ENCODE measurements at regions not wholly inside any gene's neighbourhood (a gene's known extent, or its start where the extent isn't known, plus 50 kb on each side); places are given as distances from the start of the nearest gene placed in this dataset.

DNA sequence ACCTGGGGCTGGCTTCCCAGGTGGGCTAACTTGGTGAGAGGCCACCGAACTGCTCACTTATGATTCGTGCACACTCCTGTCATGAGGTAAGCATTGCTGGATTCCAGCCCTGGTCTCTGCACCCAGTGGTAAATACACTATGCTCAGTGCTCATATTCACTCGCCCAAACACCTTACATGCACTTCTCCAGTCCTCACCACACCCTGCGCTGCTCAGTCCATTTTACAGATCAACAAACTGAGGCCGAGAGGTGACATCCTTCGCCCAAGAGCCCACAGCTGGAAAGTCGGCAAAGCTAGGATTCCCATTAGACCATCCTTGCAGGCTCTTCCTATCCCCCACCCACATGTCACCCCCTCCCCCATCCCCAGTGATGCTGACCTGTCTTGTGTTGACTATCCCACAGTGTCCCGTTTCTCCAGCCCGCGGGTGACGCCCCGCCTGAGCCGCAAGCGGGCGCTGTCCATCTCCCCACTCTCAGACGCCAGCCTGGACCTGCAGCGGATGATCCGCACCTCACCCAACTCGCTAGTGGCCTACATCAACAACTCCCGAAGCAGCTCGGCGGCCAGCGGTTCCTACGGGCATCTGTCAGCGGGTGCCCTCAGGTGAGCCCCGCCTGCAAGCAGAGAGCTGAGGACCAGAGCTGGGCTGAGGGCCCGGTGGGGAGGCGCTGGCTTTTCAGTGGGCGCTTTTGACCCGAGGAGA lies 232.8 kb downstream of the GLI2 start:
- Mint-ChIP-seq H3K4me1 (no peaks in the 10 kb centered on the region), H3K27ac (no peak overlapping the region), H3K27me3 (no peaks in the 10 kb centered on the region), H3K36me3 (ENCODE audit: low read depth) (no peaks in the 10 kb centered on the region), H3K4me3 (no peak overlapping the region), H3K9me3 (no peaks in the 10 kb centered on the region)
- ChIA-PET POLR2A (no interaction called here), CTCF (no interaction called here)
- DNase-seq, result no peak

DNA sequence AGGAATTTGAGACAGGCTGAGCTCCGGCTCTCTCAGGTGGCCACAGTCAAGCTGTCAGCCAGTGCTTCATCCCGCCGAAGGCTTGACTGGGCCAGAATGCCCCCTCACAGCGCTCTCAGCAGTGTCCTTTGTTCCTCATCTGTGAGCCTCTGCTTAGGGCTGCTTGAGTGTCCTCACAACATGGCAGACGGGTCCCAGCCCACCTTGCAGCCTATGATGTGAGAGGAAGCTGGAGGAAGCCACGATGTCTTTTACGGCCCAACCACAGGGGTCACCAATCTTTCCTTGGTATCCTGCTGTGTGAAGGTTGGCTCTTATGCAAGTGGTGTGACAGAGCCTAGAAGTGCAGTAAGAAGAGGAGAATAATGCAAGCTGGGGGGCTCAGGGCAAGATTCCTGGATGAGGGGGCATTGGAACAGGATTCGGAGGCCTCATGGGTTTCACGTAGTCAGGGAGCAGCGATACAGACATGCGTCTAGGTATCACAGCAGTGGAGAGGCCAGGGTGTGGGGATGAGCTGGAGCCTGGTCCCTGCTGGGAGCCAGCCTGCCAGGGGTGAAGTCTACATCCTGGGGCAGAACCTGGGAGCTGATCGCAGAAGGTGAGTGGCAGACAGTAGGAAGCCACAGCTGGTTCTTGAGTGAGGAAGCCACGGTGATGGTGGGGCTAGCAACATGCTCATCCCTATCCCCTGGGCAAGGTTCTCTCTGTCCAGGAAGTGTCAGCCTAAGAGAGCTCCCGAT lies 234.1 kb downstream of the GLI2 start:
- no peak for DNase-seq
- Mint-ChIP-seq H3K27ac (no peak overlapping the region), H3K9me3 (no peaks in the 10 kb centered on the region), H3K4me1 (no peaks in the 10 kb centered on the region), H3K36me3 (ENCODE audit: low read depth) (no peaks in the 10 kb centered on the region), H3K27me3 (no peaks in the 10 kb centered on the region), H3K4me3 (no peak overlapping the region)
- POLR2A ChIA-PET, result no interaction called here
- CTCF ChIA-PET, result no interaction called here

DNA sequence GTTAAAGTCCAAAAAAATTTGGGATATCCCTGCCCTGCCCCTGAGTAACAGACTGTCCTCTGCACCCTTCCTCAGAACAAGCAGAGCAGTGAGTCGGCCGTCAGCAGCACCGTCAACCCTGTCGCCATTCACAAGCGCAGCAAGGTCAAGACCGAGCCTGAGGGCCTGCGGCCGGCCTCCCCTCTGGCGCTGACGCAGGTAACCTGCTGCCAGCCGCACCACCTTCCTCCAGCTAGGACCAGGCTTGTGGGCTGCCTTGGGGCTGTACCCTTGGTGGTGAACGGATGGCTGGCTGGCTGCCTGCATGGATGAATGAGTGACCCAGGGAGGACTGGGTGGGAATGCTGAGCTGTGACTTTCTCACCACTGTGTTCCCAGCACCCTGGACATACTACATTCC lies 236.2 kb downstream of the GLI2 start:
- Mint-ChIP-seq H3K36me3 (ENCODE audit: low read depth) (no peaks in the 10 kb centered on the region), H3K27me3 (no peaks in the 10 kb centered on the region), H3K9me3 (no peaks in the 10 kb centered on the region), H3K4me3 (no peak overlapping the region), H3K4me1 (no peaks in the 10 kb centered on the region), H3K27ac (no peak overlapping the region)
- CTCF ChIA-PET, result no interaction called here
- DNase-seq, result no peak
- POLR2A ChIA-PET, result no interaction called here

DNA sequence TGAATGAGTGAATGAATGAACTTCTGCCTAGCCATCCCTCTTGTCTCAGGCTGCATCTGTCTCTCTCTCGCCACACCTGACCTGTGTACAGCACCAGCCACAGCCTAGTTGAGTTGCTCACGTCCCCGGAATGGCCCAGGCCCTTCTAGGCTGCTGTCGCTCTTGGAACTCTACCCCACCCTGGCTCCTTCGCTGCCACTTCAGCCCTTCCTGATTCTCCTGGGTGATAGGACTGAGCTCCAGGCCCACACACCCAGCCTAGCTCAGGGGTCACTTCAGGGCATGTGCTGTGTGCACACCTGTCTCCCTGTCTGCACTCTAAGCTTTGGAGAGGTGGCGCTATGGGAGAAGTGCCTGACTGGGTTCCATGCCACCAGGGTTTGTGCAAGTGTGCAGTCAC lies 236.6 kb downstream of the GLI2 start:
- Mint-ChIP-seq H3K4me1 (no peaks in the 10 kb centered on the region), H3K4me3 (no peak overlapping the region), H3K9me3 (no peaks in the 10 kb centered on the region), H3K27me3 (no peaks in the 10 kb centered on the region), H3K27ac (no peak overlapping the region), H3K36me3 (ENCODE audit: low read depth) (no peaks in the 10 kb centered on the region)
- ChIA-PET POLR2A (no interaction called here), CTCF (no interaction called here)
- no peak for DNase-seq

DNA sequence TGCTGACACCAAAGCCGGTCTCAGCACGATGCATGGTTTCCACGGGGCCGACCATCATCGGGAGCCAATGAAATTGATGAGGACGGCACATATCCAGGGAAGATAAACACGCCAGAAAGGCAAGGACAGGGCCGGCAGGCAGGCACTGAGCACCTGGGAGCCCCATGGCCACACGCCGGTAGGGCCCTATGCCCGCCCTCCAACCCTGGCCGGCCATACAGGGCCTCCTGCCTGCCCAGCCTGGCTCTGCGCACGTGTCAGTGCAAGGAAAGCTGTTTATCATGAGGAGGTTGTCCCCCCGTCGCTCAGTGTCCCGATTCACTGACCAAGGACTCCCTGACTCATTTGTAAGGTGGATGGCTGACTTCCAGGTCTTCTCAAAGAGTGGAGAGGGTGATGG lies 237.5 kb downstream of the GLI2 start:
- H3K27me3 Mint-ChIP-seq, result no peaks in the 10 kb centered on the region
- no peak overlapping the region for H3K27ac Mint-ChIP-seq
- no peak for DNase-seq
- H3K36me3 Mint-ChIP-seq (ENCODE audit: low read depth), result no peaks in the 10 kb centered on the region
- no peaks in the 10 kb centered on the region for H3K9me3 Mint-ChIP-seq
- no peaks in the 10 kb centered on the region for H3K4me1 Mint-ChIP-seq
- H3K4me3 Mint-ChIP-seq, result no peak overlapping the region
- POLR2A ChIA-PET, result no interaction called here
- CTCF ChIA-PET, result no interaction called here

DNA sequence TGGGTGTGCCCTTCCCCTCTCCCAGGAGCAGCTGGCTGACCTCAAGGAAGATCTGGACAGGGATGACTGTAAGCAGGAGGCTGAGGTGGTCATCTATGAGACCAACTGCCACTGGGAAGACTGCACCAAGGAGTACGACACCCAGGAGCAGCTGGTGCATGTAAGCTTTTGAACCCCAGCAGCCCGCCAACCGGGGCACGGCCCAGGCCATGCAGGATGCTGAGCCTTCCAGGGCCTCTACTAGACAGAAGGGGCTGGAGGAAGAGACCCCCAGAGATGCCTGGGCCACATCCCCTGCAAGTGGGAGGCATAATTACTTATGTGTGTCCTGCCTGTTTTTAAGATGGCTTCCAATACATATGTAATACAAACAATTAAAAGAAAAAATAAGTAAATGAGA lies 239.3 kb downstream of the GLI2 start:
- Mint-ChIP-seq H3K4me1 (no peaks in the 10 kb centered on the region), H3K9me3 (no peaks in the 10 kb centered on the region), H3K27me3 (no peaks in the 10 kb centered on the region), H3K4me3 (no peak overlapping the region), H3K27ac (no peak overlapping the region), H3K36me3 (ENCODE audit: low read depth) (no peaks in the 10 kb centered on the region)
- DNase-seq, result no peak
- ChIA-PET POLR2A (no interaction called here), CTCF (no interaction called here)

DNA sequence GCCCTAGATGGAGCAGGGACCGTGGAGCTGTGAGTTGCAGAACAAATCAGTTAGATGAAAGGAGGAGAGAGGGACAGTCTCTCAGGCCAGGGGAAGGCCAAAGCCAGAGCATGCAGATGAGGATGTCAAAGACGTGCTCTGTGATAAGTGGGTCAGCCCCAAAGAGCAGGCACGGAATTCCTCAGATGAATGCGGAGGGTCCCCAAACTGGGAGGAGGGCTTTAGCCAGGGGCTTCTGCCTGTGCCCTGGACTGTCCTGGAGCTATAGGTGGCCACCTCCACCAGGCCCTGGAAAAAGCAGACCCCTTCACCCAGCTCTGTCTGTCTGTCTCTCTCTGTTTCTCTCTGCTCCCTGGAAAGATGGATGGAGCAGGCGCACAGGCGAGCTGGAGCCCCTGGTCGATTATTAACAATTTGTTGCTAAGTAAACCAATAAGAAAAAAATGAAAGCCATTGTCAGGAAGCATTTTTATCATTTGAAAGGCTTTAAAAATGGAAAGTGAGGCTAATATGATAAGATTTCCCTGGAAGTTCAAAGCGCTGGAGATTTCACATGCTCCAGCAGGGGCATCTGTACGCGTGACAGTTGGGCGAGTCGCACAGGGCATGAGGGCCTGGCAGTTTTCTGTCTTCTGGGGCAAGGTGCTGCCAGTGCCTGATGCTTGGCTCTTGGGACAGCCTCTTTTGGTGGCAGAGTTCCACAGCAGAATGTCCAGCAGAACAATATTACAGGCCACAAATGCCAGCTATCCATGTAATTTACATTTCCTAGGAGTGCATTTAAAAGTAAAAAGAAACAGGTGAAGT lies 241.0 kb downstream of the GLI2 start:
- no peaks in the 10 kb centered on the region for H3K4me1 Mint-ChIP-seq
- ChIA-PET CTCF (no interaction called here), POLR2A (no interaction called here)
- no peaks in the 10 kb centered on the region for H3K36me3 Mint-ChIP-seq (ENCODE audit: low read depth)
- H3K9me3 Mint-ChIP-seq, result no peaks in the 10 kb centered on the region
- H3K27me3 Mint-ChIP-seq, result no peaks in the 10 kb centered on the region
- no peak overlapping the region for H3K4me3 Mint-ChIP-seq
- no peak for DNase-seq
- H3K27ac Mint-ChIP-seq, result no peak overlapping the region

DNA sequence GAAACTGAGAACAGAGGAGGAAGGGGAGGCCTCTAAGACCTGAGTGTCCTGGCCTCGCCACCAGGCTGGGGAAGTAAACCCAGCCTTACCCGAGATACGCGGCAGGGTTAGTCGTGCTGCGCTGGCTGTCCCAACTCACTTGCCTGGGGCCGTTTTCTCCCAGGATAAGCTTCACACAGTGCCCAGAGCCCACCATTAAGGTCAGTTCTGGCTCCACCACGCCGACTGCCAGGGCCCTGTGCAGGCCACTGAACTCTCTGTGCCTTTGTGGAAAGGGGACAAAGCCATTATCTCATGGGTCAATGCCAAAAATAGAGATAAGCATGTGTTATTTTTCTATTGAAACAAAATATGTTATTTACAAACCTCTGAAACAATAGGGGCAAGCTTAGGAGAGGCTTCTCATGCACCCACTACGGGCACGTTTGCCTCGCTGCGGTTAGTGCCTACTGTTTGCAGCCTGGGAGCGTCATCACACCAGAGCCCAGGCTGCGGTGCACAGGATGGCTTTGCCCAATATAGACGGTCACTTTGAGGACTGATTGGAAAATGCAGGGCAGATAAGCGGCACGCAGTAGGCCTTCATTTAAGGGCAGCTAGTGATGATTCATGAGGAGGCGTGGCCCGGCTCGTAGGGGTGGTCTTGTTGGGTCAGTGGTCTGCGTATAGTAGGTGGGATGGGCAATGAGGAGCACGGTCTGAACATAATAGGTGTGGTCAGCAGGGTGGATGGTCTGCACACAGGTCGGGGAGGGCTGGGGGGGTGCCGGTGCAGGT lies 242.1 kb downstream of the GLI2 start:
- H3K27me3 Mint-ChIP-seq, result no peaks in the 10 kb centered on the region
- CTCF ChIA-PET, result no interaction called here

DNA sequence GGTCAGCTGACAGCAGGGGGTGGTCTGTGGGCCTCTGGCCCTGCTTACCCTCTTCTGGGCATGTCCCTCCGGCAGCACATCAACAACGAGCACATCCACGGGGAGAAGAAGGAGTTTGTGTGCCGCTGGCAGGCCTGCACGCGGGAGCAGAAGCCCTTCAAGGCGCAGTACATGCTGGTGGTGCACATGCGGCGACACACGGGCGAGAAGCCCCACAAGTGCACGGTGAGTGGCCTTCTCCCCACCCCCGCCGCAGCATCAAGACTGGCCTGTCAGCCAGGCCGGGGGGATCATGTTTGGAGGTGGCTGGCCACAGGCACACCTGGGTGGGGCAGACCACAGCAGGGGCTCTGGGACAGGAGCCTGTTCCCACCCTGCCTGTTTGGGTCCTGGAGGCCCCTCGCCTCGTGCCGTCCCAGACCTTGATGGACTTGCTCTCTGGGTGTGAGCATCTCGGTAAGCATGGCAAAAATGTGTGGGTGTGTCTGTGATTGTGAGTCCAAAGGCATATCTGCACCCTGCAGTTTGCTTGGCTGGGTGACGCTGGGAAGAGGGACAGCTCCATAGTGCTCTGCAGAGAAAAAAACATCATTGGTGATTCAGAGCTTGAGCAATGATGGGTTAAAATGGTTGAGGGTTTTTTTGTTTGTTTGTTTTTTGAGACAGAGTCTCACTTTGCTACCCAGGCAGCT lies 242.8 kb downstream of the GLI2 start:
- Mint-ChIP-seq H3K4me3 (no peak overlapping the region), H3K27ac (no peak overlapping the region), H3K4me1 (no peaks in the 10 kb centered on the region), H3K9me3 (no peaks in the 10 kb centered on the region), H3K36me3 (ENCODE audit: low read depth) (no peaks in the 10 kb centered on the region), H3K27me3 (no peaks in the 10 kb centered on the region)
- ChIA-PET POLR2A (no interaction called here), CTCF (no interaction called here)
- DNase-seq, result no peak

More for the DNA sequence above, 242.1 kb downstream of the GLI2 start:
- POLR2A ChIA-PET, result no interaction called here
- no peak overlapping the region for H3K27ac Mint-ChIP-seq
- no peaks in the 10 kb centered on the region for H3K4me1 Mint-ChIP-seq
- H3K36me3 Mint-ChIP-seq (ENCODE audit: low read depth), result no peaks in the 10 kb centered on the region
- no peak overlapping the region for H3K4me3 Mint-ChIP-seq
- no peak for DNase-seq
- no peaks in the 10 kb centered on the region for H3K9me3 Mint-ChIP-seq

DNA sequence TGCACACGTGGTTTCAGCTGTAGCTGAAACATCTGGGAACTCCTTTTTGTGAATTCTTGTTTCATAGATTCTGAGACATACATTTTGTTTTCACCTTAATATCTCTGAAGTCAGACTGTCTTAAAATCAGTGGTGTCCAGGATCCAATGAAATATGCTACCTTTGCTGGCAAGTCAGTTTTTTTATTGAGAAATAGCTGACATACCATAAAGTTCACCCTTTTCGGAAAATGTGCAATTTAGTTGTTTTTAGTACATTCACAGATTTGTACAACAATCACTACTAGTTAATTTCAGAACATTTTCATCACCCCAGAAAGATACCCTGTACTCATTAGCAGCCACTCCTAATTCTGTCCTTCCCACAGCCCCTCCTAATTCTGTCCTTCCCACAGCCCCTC lies 243.7 kb downstream of the GLI2 start:
- H3K9me3 Mint-ChIP-seq, result no peaks in the 10 kb centered on the region
- no peaks in the 10 kb centered on the region for H3K4me1 Mint-ChIP-seq
- no peak for DNase-seq
- H3K36me3 Mint-ChIP-seq (ENCODE audit: low read depth), result no peaks in the 10 kb centered on the region
- H3K4me3 Mint-ChIP-seq, result no peak overlapping the region
- POLR2A ChIA-PET, result no interaction called here
- no peaks in the 10 kb centered on the region for H3K27me3 Mint-ChIP-seq
- CTCF ChIA-PET, result no interaction called here
- no peak overlapping the region for H3K27ac Mint-ChIP-seq

DNA sequence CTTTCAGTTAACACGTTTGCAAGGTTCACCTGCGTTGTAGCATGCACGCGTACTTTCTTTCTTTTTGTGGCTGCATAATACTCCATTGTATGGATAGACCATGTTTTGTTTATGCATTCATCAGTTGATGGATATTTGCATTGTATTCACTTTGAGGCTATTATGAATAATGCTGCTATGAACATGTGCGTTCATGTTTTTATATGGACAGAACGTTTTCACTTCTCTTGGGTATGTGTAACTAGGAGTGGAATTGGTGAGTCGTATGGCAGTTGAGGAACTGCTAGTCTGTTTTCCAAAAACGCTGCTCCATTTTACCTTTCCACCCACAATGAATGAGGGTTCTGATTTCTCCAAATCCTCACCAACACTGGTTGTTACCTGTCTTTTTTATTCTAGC lies 244.3 kb downstream of the GLI2 start:
- POLR2A ChIA-PET, result no interaction called here

DNA sequence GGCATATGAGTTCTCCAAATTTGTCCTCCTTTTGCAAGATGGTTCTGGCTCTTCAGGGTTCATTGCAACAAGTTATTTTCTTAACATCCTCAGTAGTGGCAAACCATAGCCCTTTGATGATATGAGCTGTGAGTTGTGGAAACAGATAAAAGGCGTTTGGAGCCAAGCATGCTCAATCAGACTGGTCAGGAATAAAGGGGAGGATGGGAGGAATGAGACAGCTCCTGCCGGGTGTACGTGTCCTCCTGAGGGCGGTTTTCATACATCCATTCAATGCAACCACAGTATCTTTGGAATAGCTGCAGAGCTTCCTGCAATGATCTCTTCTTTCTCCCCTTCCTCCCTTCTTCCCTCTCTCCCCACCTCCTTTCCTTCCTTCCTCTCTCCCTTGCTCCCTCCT lies 245.8 kb downstream of the GLI2 start:
- Mint-ChIP-seq H3K36me3 (ENCODE audit: low read depth) (no peaks in the 10 kb centered on the region), H3K27ac (no peak overlapping the region), H3K27me3 (no peaks in the 10 kb centered on the region), H3K4me1 (no peaks in the 10 kb centered on the region), H3K4me3 (no peak overlapping the region), H3K9me3 (no peaks in the 10 kb centered on the region)
- ChIA-PET POLR2A (no interaction called here), CTCF (no interaction called here)
- DNase-seq, result no peak

More for the DNA sequence above, 244.3 kb downstream of the GLI2 start:
- Mint-ChIP-seq H3K27ac (no peak overlapping the region), H3K36me3 (ENCODE audit: low read depth) (no peaks in the 10 kb centered on the region), H3K4me1 (no peaks in the 10 kb centered on the region), H3K27me3 (no peaks in the 10 kb centered on the region), H3K9me3 (no peaks in the 10 kb centered on the region), H3K4me3 (no peak overlapping the region)
- CTCF ChIA-PET, result no interaction called here
- DNase-seq, result no peak

DNA sequence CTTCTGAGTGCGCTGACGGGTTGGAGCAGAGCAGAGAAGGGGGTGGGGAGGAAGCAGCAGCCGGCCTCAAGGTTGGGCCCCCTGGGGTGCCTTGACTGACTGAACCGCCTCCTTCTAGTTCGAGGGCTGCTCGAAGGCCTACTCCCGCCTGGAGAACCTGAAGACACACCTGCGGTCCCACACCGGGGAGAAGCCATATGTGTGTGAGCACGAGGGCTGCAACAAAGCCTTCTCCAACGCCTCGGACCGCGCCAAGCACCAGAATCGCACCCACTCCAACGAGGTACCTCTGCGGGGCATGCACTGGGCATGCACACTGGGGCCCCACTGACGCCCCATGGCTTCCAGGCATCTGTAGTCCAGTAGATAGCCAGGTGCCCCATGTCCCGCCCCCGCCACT lies 246.9 kb downstream of the GLI2 start:
- POLR2A ChIA-PET, result no interaction called here
- Mint-ChIP-seq H3K4me3 (no peak overlapping the region), H3K27ac (no peak overlapping the region), H3K4me1 (no peaks in the 10 kb centered on the region), H3K9me3 (peaks cover 2% of the 10 kb centered on the region), H3K36me3 (ENCODE audit: low read depth) (no peaks in the 10 kb centered on the region), H3K27me3 (no peaks in the 10 kb centered on the region)
- CTCF ChIA-PET, result no interaction called here
- no peak for DNase-seq
